ENCODE measurements at regions not wholly inside any gene's neighbourhood (a gene's known extent, or its start where the extent isn't known, plus 50 kb on each side); places are given as distances from the start of the nearest gene placed in this dataset.

- TF ChIP-seq, protein P1, sequence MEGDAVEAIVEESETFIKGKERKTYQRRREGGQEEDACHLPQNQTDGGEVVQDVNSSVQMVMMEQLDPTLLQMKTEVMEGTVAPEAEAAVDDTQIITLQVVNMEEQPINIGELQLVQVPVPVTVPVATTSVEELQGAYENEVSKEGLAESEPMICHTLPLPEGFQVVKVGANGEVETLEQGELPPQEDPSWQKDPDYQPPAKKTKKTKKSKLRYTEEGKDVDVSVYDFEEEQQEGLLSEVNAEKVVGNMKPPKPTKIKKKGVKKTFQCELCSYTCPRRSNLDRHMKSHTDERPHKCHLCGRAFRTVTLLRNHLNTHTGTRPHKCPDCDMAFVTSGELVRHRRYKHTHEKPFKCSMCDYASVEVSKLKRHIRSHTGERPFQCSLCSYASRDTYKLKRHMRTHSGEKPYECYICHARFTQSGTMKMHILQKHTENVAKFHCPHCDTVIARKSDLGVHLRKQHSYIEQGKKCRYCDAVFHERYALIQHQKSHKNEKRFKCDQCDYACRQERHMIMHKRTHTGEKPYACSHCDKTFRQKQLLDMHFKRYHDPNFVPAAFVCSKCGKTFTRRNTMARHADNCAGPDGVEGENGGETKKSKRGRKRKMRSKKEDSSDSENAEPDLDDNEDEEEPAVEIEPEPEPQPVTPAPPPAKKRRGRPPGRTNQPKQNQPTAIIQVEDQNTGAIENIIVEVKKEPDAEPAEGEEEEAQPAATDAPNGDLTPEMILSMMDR (IDR thresholded peaks at IDR 0.05), result no peak
- TF ChIP-seq POLR2AphosphoS5 (IDR thresholded peaks at IDR 0.05), result no peak
- no peak for TF ChIP-seq POLR2A (IDR thresholded peaks at IDR 0.05)
Observed at GRCh38 chr3:159761848-159762635, 226.6 kb upstream of the IL12A start.
